HG02938 (cell line): ENCODE measurements at regions not wholly inside any gene's neighbourhood (a gene's known extent, or its start where the extent isn't known, plus 50 kb on each side); places are given as distances from the start of the nearest gene placed in this dataset.

ENCODE experiments used
- ATAC-seq: cut with Tn5 transposase; IDR thresholded peaks from one replicate; pipeline ENCODE4 v1.9.1; 2021; ENCODE audit warnings: mild to moderate bottlenecking, moderate library complexity; ENCODE audit not compliant: unreplicated experiment

GRCh38 chr6:95240514-95240913 lies 336.8 kb upstream of the MANEA start:
- no peak for ATAC-seq

- no peak for ATAC-seq
These were observed 334.8 kb upstream of the MANEA start for GRCh38 chr6:95242560-95242959.

- ATAC-seq = no peak
These were observed 334.3 kb upstream of the MANEA start for GRCh38 chr6:95243053-95243452.

GRCh38 chr6:95244751-95245150 lies 332.6 kb upstream of the MANEA start:
- no peak for ATAC-seq

GRCh38 chr6:95248499-95248898 lies 328.8 kb upstream of the MANEA start:
- ATAC-seq = no peak

- no peak for ATAC-seq
These were observed 328.2 kb upstream of the MANEA start for GRCh38 chr6:95249175-95249574.

GRCh38 chr6:95249661-95250060 lies 327.7 kb upstream of the MANEA start:
- ATAC-seq = no peak

- no peak for ATAC-seq
These were observed 313.5 kb upstream of the MANEA start for GRCh38 chr6:95263840-95264239.

- no peak for ATAC-seq
These were observed 310.6 kb upstream of the MANEA start for GRCh38 chr6:95266537-95267258.

- no peak for ATAC-seq
These were observed 302.6 kb upstream of the MANEA start for GRCh38 chr6:95274686-95275235.

- no peak for ATAC-seq
These were observed 297.7 kb upstream of the MANEA start for GRCh38 chr6:95279616-95280015.

GRCh38 chr6:95280686-95281273 lies 296.6 kb upstream of the MANEA start:
- no peak for ATAC-seq

- no peak for ATAC-seq
These were observed 291.5 kb upstream of the MANEA start for GRCh38 chr6:95285881-95286280.

GRCh38 chr6:95286874-95287273 lies 290.5 kb upstream of the MANEA start:
- ATAC-seq = no peak

GRCh38 chr6:95288251-95288650 lies 289.1 kb upstream of the MANEA start:
- ATAC-seq = no peak

GRCh38 chr6:95292011-95292410 lies 285.3 kb upstream of the MANEA start:
- no peak for ATAC-seq

GRCh38 chr6:95293257-95293656 lies 284.1 kb upstream of the MANEA start:
- no peak for ATAC-seq

- ATAC-seq = no peak
These were observed 283.3 kb upstream of the MANEA start for GRCh38 chr6:95294043-95294442.

GRCh38 chr6:95309545-95309944 lies 267.8 kb upstream of the MANEA start:
- ATAC-seq = no peak

- ATAC-seq = no peak
These were observed 259.2 kb upstream of the MANEA start for GRCh38 chr6:95318137-95318536.

- ATAC-seq = no peak
These were observed 256.2 kb upstream of the MANEA start for GRCh38 chr6:95321126-95321525.

- no peak for ATAC-seq
These were observed 251.4 kb upstream of the MANEA start for GRCh38 chr6:95325916-95326315.

- no peak for ATAC-seq
These were observed 249.1 kb upstream of the MANEA start for GRCh38 chr6:95328231-95328630.
